Fibroblast of lung (primary cell): ENCODE measurements at regions not wholly inside any gene's neighbourhood (a gene's known extent, or its start where the extent isn't known, plus 50 kb on each side); places are given as distances from the start of the nearest gene placed in this dataset.
A peak's percentile ranks its signal among the peaks of the same experiment; 100 is the strongest.

Source experiments
- DNase-seq, 2 donors: peaks; one replicate each; pipeline versions ENCODE4 v3.0.0 to v3.0.0-alpha.2; 2010; ENCODE audit warnings: low read depth in 2 of 2
- H2AFZ ChIP-seq: 2 replicates; pipeline ENCODE4 v1.5.1; 2012; ENCODE audit warnings: low read length, control low read depth, inconsistent platforms
- H3K27ac ChIP-seq: 2 replicates; pipeline ENCODE4 v1.5.1; 2011; ENCODE audit warnings: low read length, control low read depth; ENCODE audit not compliant: insufficient read depth
- H3K27me3 ChIP-seq: 2 replicates; pipeline ENCODE4 v1.5.1; 2011; ENCODE audit warnings: mild to moderate bottlenecking, low read length; ENCODE audit not compliant: control insufficient read depth, insufficient read depth
- H3K36me3 ChIP-seq: 2 replicates; pipeline ENCODE4 v1.5.1; 2011; ENCODE audit warnings: low read length; ENCODE audit not compliant: control insufficient read depth, insufficient read depth
- H3K4me1 ChIP-seq: 2 replicates; pipeline ENCODE4 v1.5.1; 2011; ENCODE audit warnings: low read length; ENCODE audit not compliant: control insufficient read depth, insufficient read depth; ENCODE audit errors: extremely low read depth
- H3K4me2 ChIP-seq: 2 replicates; pipeline ENCODE4 v1.5.1; 2011; ENCODE audit warnings: low read length, control low read depth; ENCODE audit not compliant: insufficient read depth; ENCODE audit errors: extremely low read depth
- H3K4me3 ChIP-seq, 4 experiments: fragments of 200-600 bp in 1 of 4; sonication (generic) in 1 of 4; replicated peaks in 1 of 4; 2 replicates each; pipeline ENCODE4 v1.5.1; 2011 to 2016; ENCODE audit warnings: low read length in 4 of 4, low read depth in 3 of 4, mild to moderate bottlenecking in 3 of 4, control low read depth in 2 of 4, inconsistent platforms in 1 of 4, mixed read lengths in 1 of 4; ENCODE audit not compliant: insufficient read depth in 1 of 4; ENCODE audit errors: control extremely low read depth in 1 of 4
- H3K79me2 ChIP-seq: 2 replicates; pipeline ENCODE4 v1.5.1; 2012; ENCODE audit warnings: mild to moderate bottlenecking, low read length, inconsistent platforms; ENCODE audit not compliant: control insufficient read depth, insufficient read depth
- H3K9ac ChIP-seq: 2 replicates; pipeline ENCODE4 v1.5.1; 2011; ENCODE audit warnings: mild to moderate bottlenecking, low read length, control low read depth; ENCODE audit not compliant: insufficient read depth
- H3K9me3 ChIP-seq: 2 replicates; pipeline ENCODE4 v1.5.1; 2012; ENCODE audit warnings: low read depth, low read length; ENCODE audit not compliant: control insufficient read depth, insufficient read depth
- H4K20me1 ChIP-seq: 2 replicates; pipeline ENCODE4 v1.5.1; 2011; ENCODE audit warnings: low read length; ENCODE audit not compliant: control insufficient read depth, insufficient read depth; ENCODE audit errors: extremely low read depth
- EZH2 ChIP-seq: IDR thresholded peaks from 2 replicates; pipeline ENCODE4 v1.5.1; 2012; ENCODE audit warnings: low read length, control low read depth, mild to moderate bottlenecking; ENCODE audit errors: missing control alignments
- TF ChIP-seq, protein P1 (sequence below), 2 donors: IDR thresholded peaks in 1 of 2; conservative IDR thresholded peaks in 1 of 2; 1 replicate in 1 of 2; 2 replicates in 1 of 2; pipeline ENCODE4 v1.5.1; 2011 to 2012; ENCODE audit warnings: low read length in 2 of 2, control low read depth in 1 of 2, inconsistent platforms in 1 of 2, low read depth in 1 of 2, mild to moderate bottlenecking in 1 of 2

DNA sequence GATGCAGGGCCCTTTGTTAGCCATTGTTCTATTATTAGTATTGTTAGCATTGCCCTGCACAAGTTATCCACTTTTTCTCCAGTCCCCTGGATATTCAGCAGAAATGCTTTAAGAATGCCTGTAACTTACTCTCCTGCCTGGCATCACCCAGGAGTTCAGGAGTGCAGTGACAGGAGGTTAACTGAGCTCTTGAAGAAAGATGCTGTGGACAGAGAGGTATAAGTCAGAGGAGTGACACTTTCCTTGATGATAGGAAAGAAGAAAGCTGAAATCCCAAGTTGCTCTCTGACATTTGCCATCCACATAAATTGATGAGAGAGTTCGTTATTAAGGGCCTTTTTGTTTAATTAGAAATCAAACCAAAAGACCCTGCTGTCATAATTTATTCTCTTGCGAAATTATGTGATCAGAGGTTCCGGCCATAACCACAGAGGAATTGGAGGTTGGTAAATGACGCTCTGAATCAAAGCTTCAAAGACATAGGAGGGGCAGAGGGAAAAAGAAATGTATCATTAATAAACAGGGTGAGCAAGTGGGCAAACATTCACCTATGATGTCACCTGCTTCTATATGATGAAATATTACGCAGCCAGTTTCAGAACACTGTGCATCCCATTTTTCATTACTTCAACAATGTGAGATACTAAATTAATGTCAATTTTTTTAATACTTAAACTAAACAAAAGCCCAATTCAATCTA is 230.2 kb upstream of the JADE1 start:
- peaks cover 2% of the 10 kb centered on the region for H3K4me1 ChIP-seq
- H3K36me3 ChIP-seq: no peaks in the 10 kb centered on the region
- H3K79me2 ChIP-seq: no peaks in the 10 kb centered on the region
- H3K27ac ChIP-seq: no peak overlapping the region
- H3K9ac ChIP-seq: no peak overlapping the region
- H4K20me1 ChIP-seq: no peaks in the 10 kb centered on the region
- no peak overlapping the region for H3K4me2 ChIP-seq
- TF ChIP-seq, protein P1, sequence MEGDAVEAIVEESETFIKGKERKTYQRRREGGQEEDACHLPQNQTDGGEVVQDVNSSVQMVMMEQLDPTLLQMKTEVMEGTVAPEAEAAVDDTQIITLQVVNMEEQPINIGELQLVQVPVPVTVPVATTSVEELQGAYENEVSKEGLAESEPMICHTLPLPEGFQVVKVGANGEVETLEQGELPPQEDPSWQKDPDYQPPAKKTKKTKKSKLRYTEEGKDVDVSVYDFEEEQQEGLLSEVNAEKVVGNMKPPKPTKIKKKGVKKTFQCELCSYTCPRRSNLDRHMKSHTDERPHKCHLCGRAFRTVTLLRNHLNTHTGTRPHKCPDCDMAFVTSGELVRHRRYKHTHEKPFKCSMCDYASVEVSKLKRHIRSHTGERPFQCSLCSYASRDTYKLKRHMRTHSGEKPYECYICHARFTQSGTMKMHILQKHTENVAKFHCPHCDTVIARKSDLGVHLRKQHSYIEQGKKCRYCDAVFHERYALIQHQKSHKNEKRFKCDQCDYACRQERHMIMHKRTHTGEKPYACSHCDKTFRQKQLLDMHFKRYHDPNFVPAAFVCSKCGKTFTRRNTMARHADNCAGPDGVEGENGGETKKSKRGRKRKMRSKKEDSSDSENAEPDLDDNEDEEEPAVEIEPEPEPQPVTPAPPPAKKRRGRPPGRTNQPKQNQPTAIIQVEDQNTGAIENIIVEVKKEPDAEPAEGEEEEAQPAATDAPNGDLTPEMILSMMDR (conservative IDR thresholded peaks at IDR 0.05 in 1 of 2, IDR thresholded peaks at IDR 0.05 in 1 of 2; ENCODE audit: low read depth in 1 of 2, low read length in 2 of 2): no peak
- no peak for TF ChIP-seq EZH2
- H3K9me3 ChIP-seq: no peaks in the 10 kb centered on the region
- H3K27me3 ChIP-seq: no peaks in the 10 kb centered on the region
- no peak overlapping the region for H3K4me3 ChIP-seq
- H2AFZ ChIP-seq: no peak overlapping the region
- peak; percentile 47 to 48 for DNase-seq

GRCh38 chr4:128574706-128575105 is 234.8 kb upstream of the JADE1 start:
- Histone ChIP-seq H3K79me2 (no peaks in the 10 kb centered on the region), H3K4me2 (no peak overlapping the region), H2AFZ (no peak overlapping the region), H3K4me1 (peaks cover 35% of the 10 kb centered on the region), H3K27me3 (no peaks in the 10 kb centered on the region), H3K36me3 (no peaks in the 10 kb centered on the region), H4K20me1 (no peaks in the 10 kb centered on the region), H3K4me3 (no peak overlapping the region), H3K9ac (no peak overlapping the region), H3K27ac (no peak overlapping the region), H3K9me3 (no peaks in the 10 kb centered on the region)
- peak; percentile 52 to 87 for DNase-seq
- no peak for TF ChIP-seq EZH2
- TF ChIP-seq, protein P1 (conservative IDR thresholded peaks at IDR 0.05 in 1 of 2, IDR thresholded peaks at IDR 0.05 in 1 of 2; ENCODE audit: low read depth in 1 of 2, low read length in 2 of 2): peak; percentile 48 to 67

DNA sequence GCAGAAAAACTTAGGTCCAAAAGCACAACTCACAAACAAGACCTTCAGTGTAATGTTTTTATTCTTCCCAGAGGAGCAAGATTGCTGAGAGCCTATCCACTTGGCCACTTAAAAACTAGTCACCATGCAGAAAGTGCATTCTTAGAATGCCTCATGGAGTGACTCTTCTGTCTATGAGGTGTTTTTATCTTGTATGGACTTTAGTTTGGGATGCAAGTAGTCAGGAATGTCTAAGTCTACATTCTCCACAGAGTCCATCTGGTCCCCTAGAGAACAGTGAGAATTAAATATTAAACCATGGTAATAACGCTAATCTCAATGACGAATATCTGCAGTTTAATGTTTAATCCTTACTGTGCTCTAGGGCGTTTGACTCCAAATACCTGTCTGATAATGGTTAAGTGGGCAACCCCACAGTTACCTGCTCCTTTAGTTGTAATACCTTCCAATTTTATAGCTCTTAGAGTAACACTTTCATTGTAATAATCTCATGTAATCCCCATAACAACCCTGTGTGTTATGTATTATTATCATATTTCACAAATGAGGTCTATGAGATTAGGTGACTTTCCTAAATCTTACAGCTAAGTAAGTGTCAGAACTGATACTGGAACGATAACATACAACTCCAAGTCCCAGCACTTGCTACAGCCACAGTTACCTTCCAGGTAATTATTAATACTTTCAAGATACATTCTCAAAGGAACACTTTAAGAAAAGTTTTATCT is 235.6 kb upstream of the JADE1 start:
- Histone ChIP-seq H2AFZ (no peak overlapping the region), H3K4me1 (peaks cover 38% of the 10 kb centered on the region), H3K4me3 (no peak overlapping the region)

More for the DNA sequence above, 235.6 kb upstream of the JADE1 start:
- peak overlapping the region; percentile 52 for H3K27ac ChIP-seq
- peak overlapping the region; percentile 4 for H3K4me2 ChIP-seq
- H3K36me3 ChIP-seq: no peaks in the 10 kb centered on the region
- peak in 1 of 2 donors; percentile 98 for DNase-seq
- H3K27me3 ChIP-seq: no peaks in the 10 kb centered on the region
- H3K79me2 ChIP-seq: no peaks in the 10 kb centered on the region
- no peaks in the 10 kb centered on the region for H4K20me1 ChIP-seq
- TF ChIP-seq EZH2: no peak
- TF ChIP-seq, protein P1 (conservative IDR thresholded peaks at IDR 0.05 in 1 of 2, IDR thresholded peaks at IDR 0.05 in 1 of 2; ENCODE audit: low read depth in 1 of 2, low read length in 2 of 2): no peak
- H3K9me3 ChIP-seq: no peaks in the 10 kb centered on the region
- H3K9ac ChIP-seq: no peak overlapping the region
